Keratinocyte (primary cell): ENCODE measurements at regions not wholly inside any gene's neighbourhood (a gene's known extent, or its start where the extent isn't known, plus 50 kb on each side); places are given as distances from the start of the nearest gene placed in this dataset.

Experiments used
- DNase-seq: peaks from one replicate; pipeline ENCODE4 v3.0.0-alpha.2; 2011; ENCODE audit warnings: low read depth, missing footprints, low spot score
- FAIRE-seq: peaks from 2 replicates; lab custom pipeline; 2011; peaks lifted over from hg19 to GRCh38; lab: Jason Lieb, UNC
- H2AFZ ChIP-seq: 2 replicates; pipeline ENCODE4 v1.6.0; 2012; ENCODE audit warnings: low read length, control low read depth, inconsistent platforms; ENCODE audit not compliant: control insufficient read depth
- H3K27ac ChIP-seq: 2 replicates; pipeline ENCODE4 v1.5.1; 2011; ENCODE audit warnings: low read length; ENCODE audit not compliant: control insufficient read depth, insufficient read depth
- H3K27me3 ChIP-seq: 3 replicates; pipeline ENCODE4 v1.6.0; 2011; ENCODE audit warnings: low read length; ENCODE audit not compliant: control insufficient read depth, insufficient read depth; ENCODE audit errors: extremely low read depth
- H3K36me3 ChIP-seq, 2 experiments: 2 replicates in 1 of 2; 3 replicates in 1 of 2; pipeline ENCODE4 v1.5.1; 2011; ENCODE audit warnings: low read length in 2 of 2, mild to moderate bottlenecking in 1 of 2; ENCODE audit not compliant: control insufficient read depth in 2 of 2, insufficient read depth in 2 of 2; ENCODE audit errors: extremely low read depth in 1 of 2
- H3K4me1 ChIP-seq: 3 replicates; pipeline ENCODE4 v1.5.1; 2011; ENCODE audit warnings: low read length; ENCODE audit not compliant: control insufficient read depth, insufficient read depth; ENCODE audit errors: extremely low read depth
- H3K4me2 ChIP-seq: 3 replicates; pipeline ENCODE4 v1.6.0; 2011; ENCODE audit warnings: low read depth, low read length; ENCODE audit not compliant: control insufficient read depth, insufficient read depth; ENCODE audit errors: extremely low read depth
- H3K4me3 ChIP-seq, 3 experiments: fragments of 200-600 bp in 1 of 3; sonication (generic) in 1 of 3; 2 replicates in 2 of 3; 3 replicates in 1 of 3; pipeline ENCODE4 v1.5.1; 2011 to 2016; ENCODE audit warnings: low read length in 3 of 3, mild to moderate bottlenecking in 3 of 3, control low read depth in 2 of 3, inconsistent platforms in 1 of 3, low read depth in 1 of 3, mixed read lengths in 1 of 3, mixed run types in 1 of 3, moderate library complexity in 1 of 3; ENCODE audit not compliant: control insufficient read depth in 2 of 3, insufficient read depth in 2 of 3; ENCODE audit errors: extremely low read depth in 1 of 3
- H3K79me2 ChIP-seq: 2 replicates; pipeline ENCODE4 v1.6.0; 2012; ENCODE audit warnings: low read length; ENCODE audit not compliant: control insufficient read depth, insufficient read depth
- H3K9ac ChIP-seq: 3 replicates; pipeline ENCODE4 v1.6.0; 2011; ENCODE audit warnings: low read length; ENCODE audit not compliant: control insufficient read depth, insufficient read depth; ENCODE audit errors: extremely low read depth
- H3K9me1 ChIP-seq: 3 replicates; pipeline ENCODE4 v1.6.0; 2011; ENCODE audit warnings: low read length; ENCODE audit not compliant: control insufficient read depth, insufficient read depth; ENCODE audit errors: extremely low read depth
- H3K9me3 ChIP-seq: 2 replicates; pipeline ENCODE4 v1.5.1; 2012; ENCODE audit warnings: low read depth, low read length; ENCODE audit not compliant: control insufficient read depth
- H4K20me1 ChIP-seq: 3 replicates; pipeline ENCODE4 v1.6.0; 2011; ENCODE audit warnings: low read length; ENCODE audit not compliant: control insufficient read depth, insufficient read depth; ENCODE audit errors: extremely low read depth
- EZH2 ChIP-seq: IDR thresholded peaks from one replicate; pipeline ENCODE4 v1.6.1; 2012; ENCODE audit warnings: inconsistent platforms, mild to moderate bottlenecking, low read length, moderate library complexity
- dilution Hi-C: fragments of 300-500 bp; cut with MboI; formaldehyde crosslinking; loops from one replicate; pipeline ENCODE4 v1.7.0; 2020; ENCODE audit warnings: low sequenced_read_pairs; ENCODE audit not compliant: extremely low pct_ligation_motif_present
- TF ChIP-seq, protein P1 (sequence below), 3 experiments: IDR thresholded peaks in 1 of 3; conservative IDR thresholded peaks in 1 of 3; optimal IDR thresholded peaks in 1 of 3; 2 replicates in 2 of 3; 3 replicates in 1 of 3; pipeline versions ENCODE3 to v1.5.1; 2011; ENCODE audit warnings: low read length in 3 of 3, mild to moderate bottlenecking in 3 of 3, moderate library complexity in 2 of 3, control low read depth in 1 of 3, inconsistent platforms in 1 of 3; ENCODE audit not compliant: insufficient read depth in 2 of 3; ENCODE audit errors: extremely low read depth in 1 of 3

DNA sequence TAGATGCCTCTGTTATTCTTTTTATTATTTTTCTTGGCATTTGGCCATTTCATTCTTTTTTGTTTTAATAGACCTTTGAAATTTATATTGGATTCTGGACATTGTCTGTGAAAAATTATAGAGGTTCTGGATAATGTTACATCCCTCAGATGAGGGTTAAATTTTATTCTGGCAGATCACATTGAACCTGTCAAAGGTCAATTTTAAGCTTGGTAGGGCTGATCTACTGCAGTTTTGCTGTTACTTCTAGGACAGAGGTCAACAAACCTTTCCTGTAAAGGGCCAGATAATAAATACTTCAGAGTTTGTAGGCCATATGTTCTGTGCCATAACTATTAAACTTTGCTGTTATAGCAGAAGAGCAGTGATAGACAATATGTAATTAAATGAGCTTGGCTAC lies 318.9 kb upstream of the DPPA4 start:
- H3K4me3 ChIP-seq, result no peak overlapping the region
- no peaks in the 10 kb centered on the region for H3K9me3 ChIP-seq
- H2AFZ ChIP-seq, result no peak overlapping the region
- dilution Hi-C loops, result no loop called here
- no peaks in the 10 kb centered on the region for H4K20me1 ChIP-seq
- no peaks in the 10 kb centered on the region for H3K9me1 ChIP-seq
- H3K4me2 ChIP-seq, result no peak overlapping the region
- no peaks in the 10 kb centered on the region for H3K27me3 ChIP-seq
- H3K27ac ChIP-seq, result no peak overlapping the region
- H3K36me3 ChIP-seq, result no peaks in the 10 kb centered on the region
- no peaks in the 10 kb centered on the region for H3K4me1 ChIP-seq
- TF ChIP-seq, protein P1, sequence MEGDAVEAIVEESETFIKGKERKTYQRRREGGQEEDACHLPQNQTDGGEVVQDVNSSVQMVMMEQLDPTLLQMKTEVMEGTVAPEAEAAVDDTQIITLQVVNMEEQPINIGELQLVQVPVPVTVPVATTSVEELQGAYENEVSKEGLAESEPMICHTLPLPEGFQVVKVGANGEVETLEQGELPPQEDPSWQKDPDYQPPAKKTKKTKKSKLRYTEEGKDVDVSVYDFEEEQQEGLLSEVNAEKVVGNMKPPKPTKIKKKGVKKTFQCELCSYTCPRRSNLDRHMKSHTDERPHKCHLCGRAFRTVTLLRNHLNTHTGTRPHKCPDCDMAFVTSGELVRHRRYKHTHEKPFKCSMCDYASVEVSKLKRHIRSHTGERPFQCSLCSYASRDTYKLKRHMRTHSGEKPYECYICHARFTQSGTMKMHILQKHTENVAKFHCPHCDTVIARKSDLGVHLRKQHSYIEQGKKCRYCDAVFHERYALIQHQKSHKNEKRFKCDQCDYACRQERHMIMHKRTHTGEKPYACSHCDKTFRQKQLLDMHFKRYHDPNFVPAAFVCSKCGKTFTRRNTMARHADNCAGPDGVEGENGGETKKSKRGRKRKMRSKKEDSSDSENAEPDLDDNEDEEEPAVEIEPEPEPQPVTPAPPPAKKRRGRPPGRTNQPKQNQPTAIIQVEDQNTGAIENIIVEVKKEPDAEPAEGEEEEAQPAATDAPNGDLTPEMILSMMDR (optimal IDR thresholded peaks at IDR 0.05 in 1 of 3, IDR thresholded peaks at IDR 0.05 in 1 of 3, conservative IDR thresholded peaks at IDR 0.05 in 1 of 3; ENCODE audit: extremely low read depth in 1 of 3, insufficient read depth in 2 of 3, low read length in 3 of 3), result no peak
- no peak for TF ChIP-seq EZH2
- FAIRE-seq (no peak), DNase-seq (no peak)
- H3K79me2 ChIP-seq, result no peaks in the 10 kb centered on the region
- H3K9ac ChIP-seq, result no peak overlapping the region

DNA sequence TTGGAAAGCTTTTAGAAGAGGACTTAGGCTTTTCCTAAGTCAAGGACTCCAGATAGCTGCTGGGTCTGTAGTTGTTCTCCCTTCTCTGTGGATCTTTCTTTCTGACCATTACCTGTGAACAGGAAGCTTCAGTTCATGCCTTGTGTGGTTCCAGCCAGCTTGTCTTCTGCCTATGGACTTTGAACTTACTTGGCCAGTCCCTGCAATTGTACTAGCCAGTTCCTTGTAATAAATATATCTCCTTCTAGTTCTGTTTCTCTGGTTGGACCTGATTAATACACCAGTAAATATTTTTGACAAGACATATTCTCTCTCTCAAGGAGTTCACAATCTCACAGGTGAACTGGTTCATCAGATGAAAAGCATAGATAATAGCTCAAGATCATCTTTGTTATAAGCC lies 341.3 kb upstream of the DPPA4 start:
- H4K20me1 ChIP-seq, result no peaks in the 10 kb centered on the region
- no peak overlapping the region for H3K4me2 ChIP-seq
- H3K4me3 ChIP-seq, result no peak overlapping the region
- DNase-seq, result no peak
- no peaks in the 10 kb centered on the region for H3K9me1 ChIP-seq
- H3K27me3 ChIP-seq, result no peaks in the 10 kb centered on the region
- H2AFZ ChIP-seq, result no peak overlapping the region
- H3K27ac ChIP-seq, result no peak overlapping the region
- no peak for TF ChIP-seq EZH2
- TF ChIP-seq, protein P1 (optimal IDR thresholded peaks at IDR 0.05 in 1 of 3, IDR thresholded peaks at IDR 0.05 in 1 of 3, conservative IDR thresholded peaks at IDR 0.05 in 1 of 3; ENCODE audit: extremely low read depth in 1 of 3, insufficient read depth in 2 of 3, low read length in 3 of 3), result no peak
- no peaks in the 10 kb centered on the region for H3K9me3 ChIP-seq
- FAIRE-seq, result no peak
- H3K79me2 ChIP-seq, result no peaks in the 10 kb centered on the region
- H3K4me1 ChIP-seq, result no peaks in the 10 kb centered on the region
- no peaks in the 10 kb centered on the region for H3K36me3 ChIP-seq
- dilution Hi-C loops, result no loop called here
- no peak overlapping the region for H3K9ac ChIP-seq
